GM19438 (cell line): ENCODE measurements at regions not wholly inside any gene's neighbourhood (a gene's known extent, or its start where the extent isn't known, plus 50 kb on each side); places are given as distances from the start of the nearest gene placed in this dataset.
A peak's percentile ranks its signal among the peaks of the same experiment; 100 is the strongest.
"Not testable (repeated sequence)": the region's sequence is repeated elsewhere in the genome, so short reads cannot be mapped to it uniquely, and the experiment has no call there.

Experiments
- ATAC-seq: cut with Tn5 transposase; IDR thresholded peaks from one replicate; pipeline ENCODE4 v1.9.1; 2021; ENCODE audit warnings: low read depth; ENCODE audit not compliant: unreplicated experiment

GRCh38 chr21:5065240-5066211, 5455.9 kb upstream of the TPTE start:
- peak; percentile 89 for ATAC-seq

DNA sequence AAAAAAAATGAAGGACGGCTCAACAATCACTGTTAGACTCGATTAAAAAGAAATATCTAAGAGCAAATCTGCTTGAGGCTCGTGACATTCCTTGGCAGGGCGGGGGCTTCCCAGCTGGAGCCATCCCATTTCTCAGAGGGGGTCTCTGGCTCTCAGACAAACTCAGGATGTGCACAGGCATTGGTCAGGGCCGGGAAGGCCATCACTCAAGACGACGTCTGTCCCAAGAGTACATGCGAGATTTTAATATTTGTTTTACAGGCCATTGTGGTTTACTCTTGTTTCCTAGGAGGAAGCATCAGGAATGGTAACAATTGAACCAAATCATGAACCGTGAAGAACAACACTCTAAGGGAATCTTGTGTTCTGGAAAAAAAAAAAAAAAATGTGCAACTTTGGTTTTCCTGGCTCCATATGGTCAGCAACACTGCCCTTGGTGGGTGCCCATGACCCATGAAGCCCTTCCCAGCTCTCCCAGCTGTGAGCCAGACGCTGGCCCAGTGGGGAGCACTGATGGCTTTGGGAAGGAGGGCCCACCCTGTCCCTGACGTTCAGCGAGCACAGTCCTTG, 5454.6 kb upstream of the TPTE start:
- not testable (repeated sequence) for ATAC-seq

DNA sequence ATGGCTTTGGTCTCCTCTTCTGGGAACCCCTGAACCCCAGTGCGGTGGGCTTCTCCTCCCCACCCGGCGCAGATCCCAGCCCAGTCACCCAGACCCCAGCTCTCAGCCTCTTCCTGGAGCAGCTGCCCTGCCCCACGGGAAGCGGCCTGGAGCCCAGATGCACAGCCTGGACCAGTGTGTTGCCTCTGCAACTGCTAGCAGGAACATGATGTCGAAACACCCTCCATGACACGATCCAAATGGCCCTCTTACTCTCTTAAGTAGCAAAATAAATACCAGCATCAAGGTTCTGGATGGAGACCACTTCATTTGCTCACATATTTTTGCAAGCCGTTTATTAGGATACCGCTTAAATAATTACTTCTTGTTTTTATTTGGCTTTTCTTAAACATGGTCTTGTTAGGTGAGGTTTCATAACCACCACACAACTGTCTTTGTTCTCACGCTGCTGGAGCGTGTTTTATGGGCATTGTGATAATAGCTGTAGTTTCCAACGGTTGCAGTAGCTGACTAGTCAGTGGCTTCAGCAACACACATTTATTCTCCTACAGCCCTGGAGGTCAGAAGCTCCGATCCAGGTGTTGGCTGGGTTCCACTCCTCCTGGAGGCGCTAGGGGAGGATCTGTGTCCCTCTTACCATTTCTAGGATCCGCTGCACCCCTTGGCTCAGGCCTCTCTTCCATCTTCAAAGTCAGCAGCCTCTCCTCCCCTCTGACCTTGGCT, 5453.9 kb upstream of the TPTE start:
- ATAC-seq = not testable (repeated sequence)

GRCh38 chr21:5068649-5069048, 5452.7 kb upstream of the TPTE start:
- ATAC-seq = not testable (repeated sequence)

DNA sequence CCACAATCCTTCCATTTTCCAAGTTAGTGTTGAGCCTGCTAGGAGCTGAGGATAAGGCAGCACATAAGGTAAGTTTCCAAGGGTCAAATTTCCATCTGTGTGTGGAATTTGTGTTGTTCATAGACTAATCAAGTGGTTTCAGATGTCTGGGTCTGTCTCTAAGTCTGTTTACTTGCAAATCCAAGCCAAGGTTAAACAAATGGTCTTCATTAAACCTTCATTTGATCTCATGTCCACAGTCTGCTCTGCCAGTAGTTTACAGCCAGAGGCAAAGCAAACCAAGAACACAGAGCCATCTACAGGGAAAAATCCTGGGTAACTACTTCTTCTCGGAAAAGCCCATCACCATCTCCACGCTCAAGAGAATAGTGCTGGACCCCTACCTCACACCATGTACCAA, 5450.2 kb upstream of the TPTE start:
- ATAC-seq = not testable (repeated sequence)

DNA sequence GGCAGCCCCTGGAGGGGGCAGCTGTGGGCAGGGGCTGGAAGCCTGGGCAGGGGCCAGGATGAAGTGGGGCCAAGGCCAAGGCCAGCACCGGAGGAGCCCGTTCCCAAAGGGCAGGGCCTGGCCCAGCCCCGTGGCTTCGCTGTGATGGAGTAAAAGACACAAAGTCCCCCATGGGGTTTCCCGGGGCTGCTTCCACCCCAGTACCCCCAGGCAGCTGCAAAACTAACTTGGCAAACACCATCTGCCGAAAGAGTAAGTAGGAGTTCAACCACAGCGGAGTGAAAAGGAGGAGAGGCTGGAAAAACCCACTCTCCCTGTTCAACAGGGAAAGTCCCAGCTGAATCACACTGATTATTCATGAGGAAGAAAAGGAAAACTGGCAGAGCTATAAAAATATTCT, 5444.5 kb upstream of the TPTE start:
- ATAC-seq = not testable (repeated sequence)

- ATAC-seq = not testable (repeated sequence)
Measured at GRCh38 chr21:5079361-5079760, 5442.0 kb upstream of the TPTE start.

DNA sequence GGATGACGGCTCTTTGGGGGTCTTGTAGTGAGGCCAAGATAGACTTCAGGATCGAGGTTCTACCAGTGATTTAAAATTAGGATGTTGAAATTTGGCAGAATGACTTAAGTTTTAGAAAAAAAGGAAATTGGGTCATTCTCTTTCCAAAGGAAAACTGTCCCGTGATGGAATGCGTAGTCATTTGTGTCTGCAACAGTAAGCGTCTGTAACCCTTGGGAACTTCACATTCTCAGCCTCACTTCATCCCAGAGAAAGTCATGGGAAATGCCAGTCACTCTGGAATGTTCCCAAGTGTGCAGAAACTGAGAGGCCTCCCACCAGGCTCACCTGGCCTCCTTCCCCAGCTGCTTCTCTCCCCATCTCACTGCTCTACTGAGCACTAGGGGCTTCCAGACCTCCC, 5441.4 kb upstream of the TPTE start:
- ATAC-seq = not testable (repeated sequence)

- ATAC-seq = not testable (repeated sequence)
Measured at GRCh38 chr21:5084246-5084645, 5437.1 kb upstream of the TPTE start.

- not testable (repeated sequence) for ATAC-seq
Measured at GRCh38 chr21:5085456-5085855, 5435.9 kb upstream of the TPTE start.

DNA sequence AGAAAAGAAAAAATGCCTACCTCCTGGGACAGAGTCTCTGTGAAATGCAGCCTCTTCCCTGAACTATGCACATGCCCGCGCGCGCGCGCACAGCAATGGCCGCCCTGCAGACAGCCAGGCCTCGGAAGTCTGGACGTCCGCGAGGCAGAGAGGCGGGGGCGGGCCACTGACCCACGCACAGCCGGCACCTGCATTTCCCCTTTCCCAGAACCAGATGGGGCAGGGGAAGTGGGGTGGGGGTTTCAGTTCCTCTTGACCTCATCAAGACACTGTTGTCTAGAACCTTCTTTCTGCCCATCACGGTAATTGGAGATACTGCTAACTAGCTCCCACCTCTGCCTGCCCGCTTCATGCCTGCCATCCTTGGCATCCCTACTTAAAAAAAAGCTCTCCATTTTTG, 5435.0 kb upstream of the TPTE start:
- not testable (repeated sequence) for ATAC-seq

- not testable (repeated sequence) for ATAC-seq
Measured at GRCh38 chr21:5088820-5089219, 5432.6 kb upstream of the TPTE start.

- not testable (repeated sequence) for ATAC-seq
Measured at GRCh38 chr21:5089399-5090089, 5431.8 kb upstream of the TPTE start.

- ATAC-seq = not testable (repeated sequence)
Measured at GRCh38 chr21:5090132-5091079, 5431.0 kb upstream of the TPTE start.

DNA sequence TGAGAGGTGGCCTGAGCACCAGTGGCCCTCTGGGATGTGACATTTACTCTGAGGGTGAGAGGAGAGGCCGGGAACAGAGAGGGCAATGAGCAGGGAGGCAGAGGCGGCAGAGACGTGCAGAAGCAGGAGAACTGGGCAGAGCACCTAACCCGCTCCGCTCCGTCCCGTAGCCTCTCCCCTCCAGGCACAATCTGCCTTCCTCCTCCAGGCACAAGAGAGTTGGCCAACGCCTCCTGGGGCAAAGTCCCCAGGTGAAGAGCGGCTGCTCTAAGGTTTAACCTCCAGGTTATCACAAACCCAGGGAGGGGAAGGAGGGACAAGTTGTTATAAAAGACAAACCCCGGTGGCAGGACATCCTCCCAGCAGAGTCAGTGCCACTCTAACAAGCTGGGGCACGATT, 5430.1 kb upstream of the TPTE start:
- ATAC-seq = not testable (repeated sequence)

DNA sequence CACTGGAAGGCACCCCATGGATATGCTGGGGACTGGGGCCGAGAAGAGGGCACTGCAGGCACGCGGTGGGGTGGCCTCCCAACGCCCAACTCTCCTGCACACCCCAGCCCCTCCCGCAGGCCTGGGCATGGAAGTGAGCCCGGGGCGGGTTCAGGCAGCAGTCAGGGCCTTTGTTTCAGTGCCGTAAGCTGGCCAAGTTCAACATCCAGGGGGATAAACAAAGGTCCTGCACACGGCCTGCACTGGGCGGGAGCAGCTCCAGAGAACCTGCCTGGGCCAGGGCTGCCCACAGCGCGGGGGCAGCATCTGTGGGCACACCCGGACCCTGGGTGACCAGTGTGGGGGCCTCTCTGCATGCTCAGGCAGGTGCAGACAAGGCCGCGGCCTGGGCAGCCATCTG, 5425.8 kb upstream of the TPTE start:
- ATAC-seq = not testable (repeated sequence)

DNA sequence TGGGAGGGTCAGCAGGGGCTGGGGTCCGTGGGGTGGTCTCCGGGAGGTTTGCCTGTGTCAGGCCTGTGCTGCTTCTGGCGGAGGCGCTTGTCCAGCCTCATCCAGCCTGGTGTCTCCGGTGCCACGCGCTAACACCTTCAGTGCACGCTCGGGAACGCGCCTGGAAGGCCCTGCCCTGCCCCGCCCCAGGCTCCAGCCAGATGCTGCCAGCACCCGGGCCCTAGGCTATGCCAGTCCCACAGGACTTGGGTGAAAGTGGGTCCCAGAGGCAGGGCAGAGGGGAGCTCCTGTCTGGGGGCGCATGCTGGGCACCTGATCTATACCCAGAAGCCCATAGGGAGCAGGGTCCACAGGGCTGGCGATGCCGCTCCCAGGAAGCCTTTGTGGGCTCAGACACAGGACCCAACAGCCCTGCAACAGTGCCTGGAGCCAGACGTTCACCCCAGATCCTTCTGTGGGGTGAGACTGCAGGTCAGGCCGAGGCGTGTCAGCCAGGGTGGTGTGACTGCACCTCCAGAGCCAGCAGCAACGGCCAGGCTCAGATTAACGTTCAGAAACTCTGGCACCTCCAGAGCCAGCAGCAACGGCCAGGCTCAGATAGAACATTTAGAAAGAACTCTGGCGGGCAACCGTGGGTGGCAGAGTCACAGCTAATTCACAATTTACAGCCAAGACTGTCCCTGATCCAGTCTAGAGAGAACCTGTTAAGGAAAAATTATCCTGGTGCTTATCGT, 5423.2 kb upstream of the TPTE start:
- not testable (repeated sequence) for ATAC-seq

DNA sequence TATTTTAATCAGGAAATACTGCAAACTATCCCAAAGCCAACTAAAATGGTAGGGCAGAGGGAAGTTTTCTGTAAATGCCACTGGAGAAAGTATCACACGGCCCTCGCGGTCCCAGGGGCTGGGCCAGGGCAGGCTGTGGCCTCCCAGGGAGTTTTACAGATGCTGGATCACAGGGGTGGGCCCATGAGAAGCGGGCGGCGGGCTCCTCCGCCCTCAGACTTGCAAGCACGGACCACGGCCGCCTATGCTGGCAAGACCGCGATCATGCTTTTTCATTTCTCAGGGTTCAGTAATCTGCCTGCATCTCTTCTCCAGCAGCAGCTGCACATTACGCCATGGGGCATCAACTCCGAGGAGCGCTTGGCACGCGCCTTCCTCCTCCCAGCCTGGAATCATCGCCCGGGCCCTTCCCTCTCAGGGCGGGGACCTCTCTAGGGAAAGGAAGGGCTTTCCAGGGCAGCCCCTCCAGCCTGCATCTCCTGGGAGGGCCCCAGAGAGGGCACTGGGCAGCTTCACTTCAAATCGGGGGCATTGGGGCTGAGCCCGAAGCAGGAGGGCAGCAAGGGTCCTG, 5420.7 kb upstream of the TPTE start:
- ATAC-seq = not testable (repeated sequence)
